PC-3 (cell line): ENCODE measurements at regions not wholly inside any gene's neighbourhood (a gene's known extent, or its start where the extent isn't known, plus 50 kb on each side); places are given as distances from the start of the nearest gene placed in this dataset.

Experiments used
- EZH2 ChIP-seq: fragments of 300-600 bp; sonication (generic); IDR thresholded peaks from one replicate; pipeline ENCODE4 v1.6.1; 2017; ENCODE audit warnings: antibody characterized with exemption, mild to moderate bottlenecking, low read length; ENCODE audit not compliant: unreplicated experiment
- EZH2phosphoT487 ChIP-seq: fragments of 300-600 bp; sonication (generic); IDR thresholded peaks from 2 replicates; pipeline ENCODE4 v1.6.1; 2018; ENCODE audit warnings: mild to moderate bottlenecking, antibody characterized with exemption, low read length, borderline replicate concordance
- TF ChIP-seq, protein P1 (sequence below): fragments of 300-600 bp; sonication (generic); conservative IDR thresholded peaks from 2 replicates; pipeline ENCODE4 v1.5.1; 2017; ENCODE audit warnings: antibody characterized with exemption, low read depth, mild to moderate bottlenecking, low read length

DNA sequence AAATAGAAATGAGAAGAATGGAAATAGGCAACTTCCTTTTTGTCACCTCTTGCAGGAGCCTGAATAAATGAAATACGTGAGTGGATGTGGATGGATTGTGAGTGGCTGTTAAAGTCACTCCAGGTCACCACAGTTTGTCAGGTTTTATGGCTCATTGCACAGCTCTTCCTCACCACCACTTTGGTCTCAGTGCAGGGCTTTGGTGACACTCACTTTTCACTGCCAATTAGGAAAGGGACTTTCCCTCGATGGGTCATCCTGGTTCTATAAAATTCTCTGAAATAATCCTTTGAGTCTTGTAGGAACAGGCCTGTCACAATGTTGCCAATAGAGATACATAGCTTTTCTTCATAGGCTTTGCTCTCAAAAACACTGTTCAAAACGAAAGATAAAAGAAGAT is 172.4 kb upstream of the C11orf87 start:
- TF ChIP-seq EZH2 (no peak), EZH2phosphoT487 (no peak)
- TF ChIP-seq, protein P1, sequence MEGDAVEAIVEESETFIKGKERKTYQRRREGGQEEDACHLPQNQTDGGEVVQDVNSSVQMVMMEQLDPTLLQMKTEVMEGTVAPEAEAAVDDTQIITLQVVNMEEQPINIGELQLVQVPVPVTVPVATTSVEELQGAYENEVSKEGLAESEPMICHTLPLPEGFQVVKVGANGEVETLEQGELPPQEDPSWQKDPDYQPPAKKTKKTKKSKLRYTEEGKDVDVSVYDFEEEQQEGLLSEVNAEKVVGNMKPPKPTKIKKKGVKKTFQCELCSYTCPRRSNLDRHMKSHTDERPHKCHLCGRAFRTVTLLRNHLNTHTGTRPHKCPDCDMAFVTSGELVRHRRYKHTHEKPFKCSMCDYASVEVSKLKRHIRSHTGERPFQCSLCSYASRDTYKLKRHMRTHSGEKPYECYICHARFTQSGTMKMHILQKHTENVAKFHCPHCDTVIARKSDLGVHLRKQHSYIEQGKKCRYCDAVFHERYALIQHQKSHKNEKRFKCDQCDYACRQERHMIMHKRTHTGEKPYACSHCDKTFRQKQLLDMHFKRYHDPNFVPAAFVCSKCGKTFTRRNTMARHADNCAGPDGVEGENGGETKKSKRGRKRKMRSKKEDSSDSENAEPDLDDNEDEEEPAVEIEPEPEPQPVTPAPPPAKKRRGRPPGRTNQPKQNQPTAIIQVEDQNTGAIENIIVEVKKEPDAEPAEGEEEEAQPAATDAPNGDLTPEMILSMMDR: no peak
